SK-N-SH (cell line): ENCODE measurements at regions not wholly inside any gene's neighbourhood (a gene's known extent, or its start where the extent isn't known, plus 50 kb on each side); places are given as distances from the start of the nearest gene placed in this dataset.
"Not testable (repeated sequence)": the region's sequence is repeated elsewhere in the genome, so short reads cannot be mapped to it uniquely, and the experiment has no call there.

Experiments used
- EP300 ChIP-seq, 2 experiments: IDR thresholded peaks; 2 replicates each; pipeline versions ENCODE4 v1.4.0 to v1.6.1; 2012; ENCODE audit warnings: borderline replicate concordance in 1 of 2, low read depth in 1 of 2, low read length in 1 of 2
- EZH2phosphoT487 ChIP-seq: fragments of 200-600 bp; sonication (generic); IDR thresholded peaks from 2 replicates; pipeline ENCODE4 v1.6.1; 2017; ENCODE audit warnings: low read depth, mixed run types, mild to moderate bottlenecking, antibody characterized with exemption, moderate library complexity, borderline replicate concordance
- YY1 ChIP-seq: IDR thresholded peaks from 2 replicates; pipeline ENCODE4 v1.4.0; 2012; ENCODE audit warnings: low read depth, mild to moderate bottlenecking

DNA sequence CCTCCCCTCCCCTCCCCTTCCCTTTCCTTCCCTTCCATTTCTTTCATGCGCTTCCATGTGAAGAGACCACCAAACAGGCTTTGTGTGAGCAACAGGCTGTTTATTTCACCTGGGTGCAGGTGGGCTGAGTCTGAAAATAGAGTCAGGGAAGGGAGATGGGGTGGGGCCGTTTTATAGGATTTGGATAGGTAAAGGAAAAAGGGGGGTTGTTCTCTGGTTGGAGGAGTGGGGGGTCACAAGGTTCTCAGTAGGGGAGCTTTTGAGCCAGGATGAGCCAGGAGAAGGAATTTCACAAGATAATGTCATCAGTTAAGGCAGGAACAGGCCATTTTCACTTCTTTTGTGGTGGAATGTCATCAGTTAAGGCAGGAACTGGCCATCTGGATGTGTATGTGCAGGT, 211.9 kb downstream of the DMRTA1 start:
- not testable (repeated sequence) for TF ChIP-seq EP300 (IDR thresholded peaks at IDR 0.05; ENCODE audit: borderline replicate concordance in 1 of 2, low read depth in 1 of 2, low read length in 1 of 2); EZH2phosphoT487; YY1
